ENCODE measurements at regions not wholly inside any gene's neighbourhood (a gene's known extent, or its start where the extent isn't known, plus 50 kb on each side); places are given as distances from the start of the nearest gene placed in this dataset.

DNA sequence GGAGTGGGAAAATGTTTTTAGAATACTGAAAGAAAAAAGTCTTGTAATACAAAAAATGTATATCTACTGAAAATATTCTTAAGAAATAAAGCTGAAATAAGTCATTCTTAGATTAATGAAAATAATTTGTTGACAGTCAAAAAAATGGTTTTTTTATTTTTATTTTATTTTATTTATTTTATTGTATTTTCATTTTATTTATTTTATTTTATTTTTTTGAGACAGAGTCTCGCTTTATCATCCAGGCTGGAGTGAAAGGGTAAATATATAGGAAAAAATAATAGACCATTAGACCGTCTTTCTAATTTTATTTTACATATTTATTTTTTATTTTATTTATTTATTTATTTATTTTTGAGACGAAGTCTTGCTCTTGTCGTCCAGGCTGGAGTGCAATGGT lies 1583.6 kb upstream of the TMEFF2 start:
- no peak overlapping the region for H3K4me3 ChIP-seq (ENCODE audit: low read depth, low read length, poor library complexity, severe bottlenecking)
- no peak for TF ChIP-seq EZH2 (IDR thresholded peaks at IDR 0.05; ENCODE audit: borderline replicate concordance, low read depth, low read length, poor library complexity, severe bottlenecking)
- TF ChIP-seq, protein P1, sequence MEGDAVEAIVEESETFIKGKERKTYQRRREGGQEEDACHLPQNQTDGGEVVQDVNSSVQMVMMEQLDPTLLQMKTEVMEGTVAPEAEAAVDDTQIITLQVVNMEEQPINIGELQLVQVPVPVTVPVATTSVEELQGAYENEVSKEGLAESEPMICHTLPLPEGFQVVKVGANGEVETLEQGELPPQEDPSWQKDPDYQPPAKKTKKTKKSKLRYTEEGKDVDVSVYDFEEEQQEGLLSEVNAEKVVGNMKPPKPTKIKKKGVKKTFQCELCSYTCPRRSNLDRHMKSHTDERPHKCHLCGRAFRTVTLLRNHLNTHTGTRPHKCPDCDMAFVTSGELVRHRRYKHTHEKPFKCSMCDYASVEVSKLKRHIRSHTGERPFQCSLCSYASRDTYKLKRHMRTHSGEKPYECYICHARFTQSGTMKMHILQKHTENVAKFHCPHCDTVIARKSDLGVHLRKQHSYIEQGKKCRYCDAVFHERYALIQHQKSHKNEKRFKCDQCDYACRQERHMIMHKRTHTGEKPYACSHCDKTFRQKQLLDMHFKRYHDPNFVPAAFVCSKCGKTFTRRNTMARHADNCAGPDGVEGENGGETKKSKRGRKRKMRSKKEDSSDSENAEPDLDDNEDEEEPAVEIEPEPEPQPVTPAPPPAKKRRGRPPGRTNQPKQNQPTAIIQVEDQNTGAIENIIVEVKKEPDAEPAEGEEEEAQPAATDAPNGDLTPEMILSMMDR (conservative IDR thresholded peaks at IDR 0.05; ENCODE audit: low read depth, low read length), result no peak
- no peaks in the 10 kb centered on the region for H3K27me3 ChIP-seq (replicated peaks; ENCODE audit: insufficient read depth, low read depth, low read length, poor library complexity)
- intact Hi-C loops (cut with micrococcal nuclease; ENCODE audit: unreplicated experiment), result no loop called here
- CTCF ChIA-PET, result no interaction called here
- no peak for DNase-seq (ENCODE audit: low spot score)
- H3K36me3 ChIP-seq (ENCODE audit: insufficient read depth, low read length, poor library complexity, severe bottlenecking), result no peaks in the 10 kb centered on the region
- BruUV-seq (replicated peaks), result no TSS peak
- no peak overlapping the region for H3K27ac ChIP-seq (ENCODE audit: low read depth, low read length, poor library complexity, severe bottlenecking)
- H3K4me1 ChIP-seq (ENCODE audit: insufficient read depth, low read length, poor library complexity, severe bottlenecking), result no peaks in the 10 kb centered on the region
- no peaks in the 10 kb centered on the region for H3K9me3 ChIP-seq (ENCODE audit: low read depth, low read length, poor library complexity, severe bottlenecking)
- POLR2A ChIA-PET (ENCODE audit: low non-redundant PET), result no interaction called here

DNA sequence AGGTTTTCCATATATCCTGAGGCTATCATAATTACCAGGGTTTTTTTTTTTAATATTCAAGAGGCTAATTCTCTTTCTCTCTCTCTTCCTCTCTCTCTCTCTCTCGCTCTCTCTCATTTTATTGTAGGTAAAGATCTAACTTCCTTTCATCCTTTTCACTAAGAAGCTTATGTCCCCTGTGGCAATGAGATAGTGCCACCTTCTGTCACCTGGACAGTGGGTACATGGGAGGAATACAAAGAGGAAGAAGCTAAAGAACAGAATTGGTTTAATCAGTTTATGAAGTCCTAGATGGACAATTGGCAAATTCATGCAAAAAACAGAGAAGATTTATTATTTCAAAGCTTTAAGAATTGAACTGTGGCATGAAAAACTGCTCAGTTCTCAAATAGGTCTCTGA lies 1582.3 kb upstream of the TMEFF2 start:
- no peak for DNase-seq (ENCODE audit: low spot score)
- no TSS peak for BruUV-seq (replicated peaks)
- Histone ChIP-seq H3K4me1 (ENCODE audit: insufficient read depth, low read length, poor library complexity, severe bottlenecking) (no peaks in the 10 kb centered on the region), H3K27ac (ENCODE audit: low read depth, low read length, poor library complexity, severe bottlenecking) (no peak overlapping the region), H3K4me3 (ENCODE audit: low read depth, low read length, poor library complexity, severe bottlenecking) (no peak overlapping the region), H3K36me3 (ENCODE audit: insufficient read depth, low read length, poor library complexity, severe bottlenecking) (no peaks in the 10 kb centered on the region), H3K27me3 (replicated peaks; ENCODE audit: insufficient read depth, low read depth, low read length, poor library complexity) (no peaks in the 10 kb centered on the region), H3K9me3 (ENCODE audit: low read depth, low read length, poor library complexity, severe bottlenecking) (no peaks in the 10 kb centered on the region)
- intact Hi-C loops (cut with micrococcal nuclease; ENCODE audit: unreplicated experiment), result no loop called here
- ChIA-PET POLR2A (ENCODE audit: low non-redundant PET) (no interaction called here), CTCF (no interaction called here)
- TF ChIP-seq, protein P1 (conservative IDR thresholded peaks at IDR 0.05; ENCODE audit: low read depth, low read length), result no peak
- no peak for TF ChIP-seq EZH2 (IDR thresholded peaks at IDR 0.05; ENCODE audit: borderline replicate concordance, low read depth, low read length, poor library complexity, severe bottlenecking)

DNA sequence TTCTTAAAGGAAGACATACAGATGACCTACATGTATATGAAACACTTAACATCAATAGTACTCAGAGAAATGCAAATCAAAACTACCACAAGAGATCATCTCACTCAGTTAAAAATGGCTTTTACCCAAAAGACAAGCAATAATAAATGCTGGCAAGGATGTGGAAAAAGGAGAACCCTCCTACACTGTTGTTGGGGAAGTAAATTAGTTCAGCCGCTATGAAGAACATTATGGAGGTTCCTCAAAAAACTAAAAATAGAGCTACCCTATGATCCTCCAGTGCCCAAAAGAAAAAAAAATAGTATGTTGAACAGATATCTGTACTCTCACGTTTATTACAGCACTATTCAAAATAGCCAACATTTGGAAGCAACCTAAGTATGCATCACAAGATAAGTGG lies 1579.4 kb upstream of the TMEFF2 start:
- ChIA-PET POLR2A (ENCODE audit: low non-redundant PET) (no interaction called here), CTCF (no interaction called here)
- no TSS peak for BruUV-seq (replicated peaks)

More for the DNA sequence above, 1579.4 kb upstream of the TMEFF2 start:
- Histone ChIP-seq H3K9me3 (ENCODE audit: low read depth, low read length, poor library complexity, severe bottlenecking) (no peaks in the 10 kb centered on the region), H3K4me3 (ENCODE audit: low read depth, low read length, poor library complexity, severe bottlenecking) (no peak overlapping the region), H3K4me1 (ENCODE audit: insufficient read depth, low read length, poor library complexity, severe bottlenecking) (no peaks in the 10 kb centered on the region), H3K27me3 (replicated peaks; ENCODE audit: insufficient read depth, low read depth, low read length, poor library complexity) (no peaks in the 10 kb centered on the region), H3K36me3 (ENCODE audit: insufficient read depth, low read length, poor library complexity, severe bottlenecking) (no peaks in the 10 kb centered on the region), H3K27ac (ENCODE audit: low read depth, low read length, poor library complexity, severe bottlenecking) (no peak overlapping the region)
- DNase-seq (ENCODE audit: low spot score), result no peak
- intact Hi-C loops (cut with micrococcal nuclease; ENCODE audit: unreplicated experiment), result no loop called here
- TF ChIP-seq EZH2 (IDR thresholded peaks at IDR 0.05; ENCODE audit: borderline replicate concordance, low read depth, low read length, poor library complexity, severe bottlenecking), result no peak
- TF ChIP-seq, protein P1 (conservative IDR thresholded peaks at IDR 0.05; ENCODE audit: low read depth, low read length), result no peak
